ENCODE measurements at regions not wholly inside any gene's neighbourhood (a gene's known extent, or its start where the extent isn't known, plus 50 kb on each side); places are given as distances from the start of the nearest gene placed in this dataset.

GRCh38 chr2:220005362-220005761 lies 377.9 kb downstream of the SLC4A3 start:
- Histone ChIP-seq H3K4me3 (ENCODE audit: low read length in 2 of 2) (no peak overlapping the region), H3K27ac (ENCODE audit: low read depth in 1 of 2, low read length in 1 of 2) (no peak overlapping the region), H3K27me3 (ENCODE audit: control insufficient read depth in 2 of 2, insufficient read depth in 1 of 2, low read length in 1 of 2) (no peaks in the 10 kb centered on the region), H3K4me1 (ENCODE audit: control insufficient read depth in 2 of 2, insufficient read depth in 2 of 2, low read length in 2 of 2) (no peaks in the 10 kb centered on the region), H3K36me3 (ENCODE audit: control insufficient read depth in 2 of 2, insufficient read depth in 2 of 2, low read length in 1 of 2) (no peaks in the 10 kb centered on the region), H3K9me3 (ENCODE audit: control insufficient read depth in 2 of 2, insufficient read depth in 1 of 2, low read length in 1 of 2) (no peaks in the 10 kb centered on the region)
- no peak for DNase-seq (ENCODE audit: low read depth in 6 of 9, low spot score in 9 of 9)
- 88% methylated on average over 6 of the region's 6 CpGs for WGBS

GRCh38 chr2:220006152-220006621 lies 378.8 kb downstream of the SLC4A3 start:
- WGBS, result 92% methylated on average over 8 of the region's 8 CpGs
- no peak overlapping the region for H3K4me3 ChIP-seq (ENCODE audit: low read length in 2 of 2)
- no peaks in the 10 kb centered on the region for H3K9me3 ChIP-seq (ENCODE audit: control insufficient read depth in 2 of 2, insufficient read depth in 1 of 2, low read length in 1 of 2)
- no peak for DNase-seq (ENCODE audit: low read depth in 6 of 9, low spot score in 9 of 9)
- no peaks in the 10 kb centered on the region for H3K36me3 ChIP-seq (ENCODE audit: control insufficient read depth in 2 of 2, insufficient read depth in 2 of 2, low read length in 1 of 2)
- H3K27ac ChIP-seq (ENCODE audit: low read depth in 1 of 2, low read length in 1 of 2), result no peak overlapping the region
- H3K4me1 ChIP-seq (ENCODE audit: control insufficient read depth in 2 of 2, insufficient read depth in 2 of 2, low read length in 2 of 2), result no peaks in the 10 kb centered on the region
- no peaks in the 10 kb centered on the region for H3K27me3 ChIP-seq (ENCODE audit: control insufficient read depth in 2 of 2, insufficient read depth in 1 of 2, low read length in 1 of 2)

- no peak for DNase-seq (ENCODE audit: low read depth in 6 of 9, low spot score in 9 of 9)
- H3K9me3 ChIP-seq (ENCODE audit: control insufficient read depth in 2 of 2, insufficient read depth in 1 of 2, low read length in 1 of 2), result no peaks in the 10 kb centered on the region
- H3K27me3 ChIP-seq (ENCODE audit: control insufficient read depth in 2 of 2, insufficient read depth in 1 of 2, low read length in 1 of 2), result no peaks in the 10 kb centered on the region
- H3K4me3 ChIP-seq (ENCODE audit: low read length in 2 of 2), result no peak overlapping the region
- no peak overlapping the region for H3K27ac ChIP-seq (ENCODE audit: low read depth in 1 of 2, low read length in 1 of 2)
- H3K36me3 ChIP-seq (ENCODE audit: control insufficient read depth in 2 of 2, insufficient read depth in 2 of 2, low read length in 1 of 2), result no peaks in the 10 kb centered on the region
- no peaks in the 10 kb centered on the region for H3K4me1 ChIP-seq (ENCODE audit: control insufficient read depth in 2 of 2, insufficient read depth in 2 of 2, low read length in 2 of 2)
- 94% methylated on average over 1 of the region's 1 CpG for WGBS
Measured at GRCh38 chr2:220011859-220012258, 384.4 kb downstream of the SLC4A3 start.

- H3K36me3 ChIP-seq (ENCODE audit: control insufficient read depth in 2 of 2, insufficient read depth in 2 of 2, low read length in 1 of 2), result no peaks in the 10 kb centered on the region
- no peaks in the 10 kb centered on the region for H3K4me1 ChIP-seq (ENCODE audit: control insufficient read depth in 2 of 2, insufficient read depth in 2 of 2, low read length in 2 of 2)
- no peak overlapping the region for H3K27ac ChIP-seq (ENCODE audit: low read depth in 1 of 2, low read length in 1 of 2)
- no peak overlapping the region for H3K4me3 ChIP-seq (ENCODE audit: low read length in 2 of 2)
- DNase-seq (ENCODE audit: low read depth in 6 of 9, low spot score in 9 of 9), result no peak
- WGBS, result 95% methylated on average over 2 of the region's 2 CpGs
- H3K27me3 ChIP-seq (ENCODE audit: control insufficient read depth in 2 of 2, insufficient read depth in 1 of 2, low read length in 1 of 2), result no peaks in the 10 kb centered on the region
- H3K9me3 ChIP-seq (ENCODE audit: control insufficient read depth in 2 of 2, insufficient read depth in 1 of 2, low read length in 1 of 2), result no peaks in the 10 kb centered on the region
Measured at GRCh38 chr2:220014961-220015360, 387.5 kb downstream of the SLC4A3 start.

GRCh38 chr2:220015576-220015975 lies 388.1 kb downstream of the SLC4A3 start:
- no peaks in the 10 kb centered on the region for H3K27me3 ChIP-seq (ENCODE audit: control insufficient read depth in 2 of 2, insufficient read depth in 1 of 2, low read length in 1 of 2)
- H3K36me3 ChIP-seq (ENCODE audit: control insufficient read depth in 2 of 2, insufficient read depth in 2 of 2, low read length in 1 of 2), result no peaks in the 10 kb centered on the region
- H3K9me3 ChIP-seq (ENCODE audit: control insufficient read depth in 2 of 2, insufficient read depth in 1 of 2, low read length in 1 of 2), result no peaks in the 10 kb centered on the region
- H3K4me3 ChIP-seq (ENCODE audit: low read length in 2 of 2), result no peak overlapping the region
- 91% methylated on average over 1 of the region's 1 CpG for WGBS
- H3K4me1 ChIP-seq (ENCODE audit: control insufficient read depth in 2 of 2, insufficient read depth in 2 of 2, low read length in 2 of 2), result no peaks in the 10 kb centered on the region
- no peak for DNase-seq (ENCODE audit: low read depth in 6 of 9, low spot score in 9 of 9)
- no peak overlapping the region for H3K27ac ChIP-seq (ENCODE audit: low read depth in 1 of 2, low read length in 1 of 2)

- DNase-seq (ENCODE audit: low read depth in 6 of 9, low spot score in 9 of 9), result no peak
- no peaks in the 10 kb centered on the region for H3K27me3 ChIP-seq (ENCODE audit: control insufficient read depth in 2 of 2, insufficient read depth in 1 of 2, low read length in 1 of 2)
- no peaks in the 10 kb centered on the region for H3K36me3 ChIP-seq (ENCODE audit: control insufficient read depth in 2 of 2, insufficient read depth in 2 of 2, low read length in 1 of 2)
- no peak overlapping the region for H3K27ac ChIP-seq (ENCODE audit: low read depth in 1 of 2, low read length in 1 of 2)
- 96% methylated on average over 1 of the region's 1 CpG for WGBS
- H3K4me3 ChIP-seq (ENCODE audit: low read length in 2 of 2), result no peak overlapping the region
- H3K9me3 ChIP-seq (ENCODE audit: control insufficient read depth in 2 of 2, insufficient read depth in 1 of 2, low read length in 1 of 2), result no peaks in the 10 kb centered on the region
- H3K4me1 ChIP-seq (ENCODE audit: control insufficient read depth in 2 of 2, insufficient read depth in 2 of 2, low read length in 2 of 2), result no peaks in the 10 kb centered on the region
Measured at GRCh38 chr2:220025207-220025606, 397.8 kb downstream of the SLC4A3 start.

- H3K4me1 ChIP-seq (ENCODE audit: control insufficient read depth in 2 of 2, insufficient read depth in 2 of 2, low read length in 2 of 2), result no peaks in the 10 kb centered on the region
- H3K27ac ChIP-seq (ENCODE audit: low read depth in 1 of 2, low read length in 1 of 2), result no peak overlapping the region
- no peaks in the 10 kb centered on the region for H3K27me3 ChIP-seq (ENCODE audit: control insufficient read depth in 2 of 2, insufficient read depth in 1 of 2, low read length in 1 of 2)
- no peaks in the 10 kb centered on the region for H3K9me3 ChIP-seq (ENCODE audit: control insufficient read depth in 2 of 2, insufficient read depth in 1 of 2, low read length in 1 of 2)
- H3K4me3 ChIP-seq (ENCODE audit: low read length in 2 of 2), result no peak overlapping the region
- no peak for DNase-seq (ENCODE audit: low read depth in 6 of 9, low spot score in 9 of 9)
- H3K36me3 ChIP-seq (ENCODE audit: control insufficient read depth in 2 of 2, insufficient read depth in 2 of 2, low read length in 1 of 2), result no peaks in the 10 kb centered on the region
- 48% methylated on average over 1 of the region's 1 CpG for WGBS
Measured at GRCh38 chr2:220029013-220029412, 401.6 kb downstream of the SLC4A3 start.

GRCh38 chr2:220033546-220033945 lies 406.1 kb downstream of the SLC4A3 start:
- no peak for DNase-seq (ENCODE audit: low read depth in 6 of 9, low spot score in 9 of 9)
- Histone ChIP-seq H3K4me1 (ENCODE audit: control insufficient read depth in 2 of 2, insufficient read depth in 2 of 2, low read length in 2 of 2) (no peaks in the 10 kb centered on the region), H3K27ac (ENCODE audit: low read depth in 1 of 2, low read length in 1 of 2) (no peak overlapping the region), H3K27me3 (ENCODE audit: control insufficient read depth in 2 of 2, insufficient read depth in 1 of 2, low read length in 1 of 2) (no peaks in the 10 kb centered on the region), H3K9me3 (ENCODE audit: control insufficient read depth in 2 of 2, insufficient read depth in 1 of 2, low read length in 1 of 2) (no peaks in the 10 kb centered on the region), H3K36me3 (ENCODE audit: control insufficient read depth in 2 of 2, insufficient read depth in 2 of 2, low read length in 1 of 2) (no peaks in the 10 kb centered on the region), H3K4me3 (ENCODE audit: low read length in 2 of 2) (no peak overlapping the region)
- 97% methylated on average over 1 of the region's 1 CpG for WGBS

GRCh38 chr2:220034426-220035130 lies 407.1 kb downstream of the SLC4A3 start:
- Histone ChIP-seq H3K27me3 (ENCODE audit: control insufficient read depth in 2 of 2, insufficient read depth in 1 of 2, low read length in 1 of 2) (no peaks in the 10 kb centered on the region), H3K27ac (ENCODE audit: low read depth in 1 of 2, low read length in 1 of 2) (no peak overlapping the region), H3K4me1 (ENCODE audit: control insufficient read depth in 2 of 2, insufficient read depth in 2 of 2, low read length in 2 of 2) (no peaks in the 10 kb centered on the region), H3K9me3 (ENCODE audit: control insufficient read depth in 2 of 2, insufficient read depth in 1 of 2, low read length in 1 of 2) (no peaks in the 10 kb centered on the region), H3K36me3 (ENCODE audit: control insufficient read depth in 2 of 2, insufficient read depth in 2 of 2, low read length in 1 of 2) (no peaks in the 10 kb centered on the region), H3K4me3 (ENCODE audit: low read length in 2 of 2) (no peak overlapping the region)
- no peak for DNase-seq (ENCODE audit: low read depth in 6 of 9, low spot score in 9 of 9)
